ENCODE measurements at regions not wholly inside any gene's neighbourhood (a gene's known extent, or its start where the extent isn't known, plus 50 kb on each side); places are given as distances from the start of the nearest gene placed in this dataset.

GRCh38 chr3:152574461-152575079 is 260.4 kb upstream of the P2RY1 start:
- Mint-ChIP-seq H3K36me3 (no peaks in the 10 kb centered on the region), H3K27me3 (peaks cover 3% of the 10 kb centered on the region), H3K27ac (no peak overlapping the region)

DNA sequence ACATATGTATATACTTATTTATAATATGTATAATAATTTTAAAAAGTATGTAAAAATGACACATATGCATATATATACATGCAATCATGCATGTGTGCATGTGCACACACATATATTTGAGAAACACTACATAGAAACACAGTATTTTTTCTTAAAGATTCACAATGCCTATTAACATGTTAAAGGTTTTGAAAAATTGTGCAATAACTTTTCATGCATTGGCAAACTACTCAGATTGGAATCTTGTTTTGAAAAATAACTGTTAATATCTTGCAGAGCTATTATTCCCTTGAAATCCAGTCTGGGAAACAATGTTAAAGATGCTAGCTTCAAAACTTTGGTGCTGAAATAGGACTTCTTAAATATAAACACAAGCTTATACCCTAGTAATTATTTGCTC is 256.2 kb upstream of the P2RY1 start:
- Mint-ChIP-seq H3K27ac (no peak overlapping the region), H3K4me1 (ENCODE audit: unreplicated experiment) (no peaks in the 10 kb centered on the region), H3K9me3 (no peaks in the 10 kb centered on the region), H3K27me3 (peaks cover 3% of the 10 kb centered on the region), H3K4me3 (no peak overlapping the region), H3K36me3 (no peaks in the 10 kb centered on the region)
- DNase-seq (ENCODE audit: extremely low spot score, unreplicated experiment), result no peak
- no peak for TF ChIP-seq CTCF (conservative IDR thresholded peaks at IDR 0.05)

More at GRCh38 chr3:152574461-152575079, 260.4 kb upstream of the P2RY1 start:
- DNase-seq (ENCODE audit: extremely low spot score, unreplicated experiment), result no peak
- Mint-ChIP-seq H3K4me3 (no peak overlapping the region), H3K4me1 (ENCODE audit: unreplicated experiment) (no peaks in the 10 kb centered on the region), H3K9me3 (no peaks in the 10 kb centered on the region)
- TF ChIP-seq CTCF (conservative IDR thresholded peaks at IDR 0.05), result peak; percentile 71

DNA sequence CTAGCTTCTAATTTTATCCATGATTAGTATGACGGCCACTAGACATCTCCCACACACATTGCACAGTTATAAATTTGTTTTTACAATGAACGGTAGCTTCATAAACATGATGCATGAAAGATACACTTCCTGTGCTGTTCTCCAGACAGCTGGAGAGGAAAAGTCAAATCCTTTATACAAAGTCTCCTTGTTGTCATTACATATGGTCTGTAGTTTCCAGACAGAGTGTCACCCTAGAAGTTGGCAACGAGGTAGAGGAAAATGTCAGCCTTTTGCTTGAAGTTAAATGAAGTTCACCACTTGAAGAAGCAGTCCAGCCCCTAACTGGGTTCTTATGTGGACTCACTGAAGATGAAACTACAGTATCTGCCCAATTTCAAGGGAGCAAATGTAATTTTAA is 253.0 kb upstream of the P2RY1 start:
- TF ChIP-seq CTCF (conservative IDR thresholded peaks at IDR 0.05), result no peak
- no peaks in the 10 kb centered on the region for H3K36me3 Mint-ChIP-seq
- no peak overlapping the region for H3K27ac Mint-ChIP-seq
- DNase-seq (ENCODE audit: extremely low spot score, unreplicated experiment), result no peak
- no peaks in the 10 kb centered on the region for H3K9me3 Mint-ChIP-seq
- no peak overlapping the region for H3K4me3 Mint-ChIP-seq
- H3K4me1 Mint-ChIP-seq (ENCODE audit: unreplicated experiment), result no peaks in the 10 kb centered on the region
- H3K27me3 Mint-ChIP-seq, result peaks cover 3% of the 10 kb centered on the region

- Mint-ChIP-seq H3K27ac (no peak overlapping the region), H3K36me3 (no peaks in the 10 kb centered on the region), H3K4me1 (ENCODE audit: unreplicated experiment) (no peaks in the 10 kb centered on the region), H3K9me3 (no peaks in the 10 kb centered on the region), H3K27me3 (no peaks in the 10 kb centered on the region), H3K4me3 (no peak overlapping the region)
- no peak for TF ChIP-seq CTCF (conservative IDR thresholded peaks at IDR 0.05)
- DNase-seq (ENCODE audit: extremely low spot score, unreplicated experiment), result no peak
These were observed 251.0 kb upstream of the P2RY1 start for GRCh38 chr3:152583963-152584362.

DNA sequence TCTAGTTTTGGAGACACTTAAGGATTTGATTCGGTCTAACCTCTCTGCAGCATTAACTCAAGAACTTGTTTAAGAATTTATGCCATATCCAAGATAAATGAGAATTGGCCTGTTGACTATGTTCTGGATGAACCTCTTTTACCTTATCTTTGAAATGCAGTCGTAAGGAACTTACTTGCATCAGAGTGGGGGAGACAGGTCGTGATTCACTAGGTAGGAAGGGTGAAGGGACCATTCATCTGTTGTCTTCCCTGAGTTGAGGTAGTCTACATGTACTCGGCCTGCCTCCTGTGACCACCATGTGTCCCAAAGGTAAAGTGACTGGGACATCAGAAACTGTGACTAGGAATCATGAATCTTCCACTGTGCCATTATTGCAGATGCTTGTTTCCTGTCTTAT is 248.0 kb upstream of the P2RY1 start:
- H3K27ac Mint-ChIP-seq, result no peak overlapping the region
- no peak for DNase-seq (ENCODE audit: extremely low spot score, unreplicated experiment)
- no peak overlapping the region for H3K4me3 Mint-ChIP-seq
- no peaks in the 10 kb centered on the region for H3K4me1 Mint-ChIP-seq (ENCODE audit: unreplicated experiment)
- H3K27me3 Mint-ChIP-seq, result no peaks in the 10 kb centered on the region
- H3K36me3 Mint-ChIP-seq, result no peaks in the 10 kb centered on the region
- no peaks in the 10 kb centered on the region for H3K9me3 Mint-ChIP-seq
- no peak for TF ChIP-seq CTCF (conservative IDR thresholded peaks at IDR 0.05)

DNA sequence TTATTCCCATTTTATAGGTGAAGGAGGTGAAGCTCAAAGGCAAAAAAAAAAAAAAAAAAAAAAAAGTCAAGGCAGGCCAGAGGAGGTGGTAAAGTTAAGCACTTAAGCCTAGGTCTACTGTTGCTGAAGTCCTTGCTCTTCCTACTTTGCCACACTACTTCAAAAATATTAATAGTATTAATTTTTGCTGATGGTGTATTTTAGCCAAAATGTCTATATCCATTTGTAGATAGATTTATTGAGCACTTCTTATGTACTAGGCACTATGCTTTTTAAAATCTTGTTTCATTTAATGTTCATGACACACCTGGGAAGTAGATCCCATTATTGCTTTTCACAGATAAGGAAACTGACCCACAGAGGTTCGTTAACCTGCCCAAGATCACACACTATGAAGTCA is 247.1 kb upstream of the P2RY1 start:
- Mint-ChIP-seq H3K4me1 (ENCODE audit: unreplicated experiment) (no peaks in the 10 kb centered on the region), H3K27ac (no peak overlapping the region), H3K27me3 (no peaks in the 10 kb centered on the region), H3K36me3 (no peaks in the 10 kb centered on the region), H3K9me3 (no peaks in the 10 kb centered on the region), H3K4me3 (no peak overlapping the region)
- no peak for TF ChIP-seq CTCF (conservative IDR thresholded peaks at IDR 0.05)
- no peak for DNase-seq (ENCODE audit: extremely low spot score, unreplicated experiment)

Measured in type B pancreatic cell (in vitro differentiated cells).